T-helper 2 cell (primary cell): ENCODE measurements at regions not wholly inside any gene's neighbourhood (a gene's known extent, or its start where the extent isn't known, plus 50 kb on each side); places are given as distances from the start of the nearest gene placed in this dataset.
"Not testable (repeated sequence)": the region's sequence is repeated elsewhere in the genome, so short reads cannot be mapped to it uniquely, and the experiment has no call there.

ENCODE experiments used
- DNase-seq, 5 experiments: peaks; one replicate each; pipeline versions ENCODE4 v3.0.0 to v3.0.0-alpha.2; 2012 to 2022

GRCh38 chr10:37456456-37456855 is 331.1 kb downstream of the ANKRD30A start:
- DNase-seq: no peak

- no peak for DNase-seq
These were observed 322.8 kb downstream of the ANKRD30A start for GRCh38 chr10:37448161-37448560.

GRCh38 chr10:37442882-37443281 is 317.5 kb downstream of the ANKRD30A start:
- DNase-seq: no peak

- not testable (repeated sequence) for DNase-seq
These were observed 315.8 kb downstream of the ANKRD30A start for GRCh38 chr10:37441224-37441623.

GRCh38 chr10:37439826-37440225 is 314.4 kb downstream of the ANKRD30A start:
- DNase-seq: no peak

GRCh38 chr10:37436357-37436756 is 311.0 kb downstream of the ANKRD30A start:
- DNase-seq: no peak

GRCh38 chr10:37434091-37434490 is 308.7 kb downstream of the ANKRD30A start:
- no peak for DNase-seq
